ENCODE measurements at regions not wholly inside any gene's neighbourhood (a gene's known extent, or its start where the extent isn't known, plus 50 kb on each side); places are given as distances from the start of the nearest gene placed in this dataset.

DNA sequence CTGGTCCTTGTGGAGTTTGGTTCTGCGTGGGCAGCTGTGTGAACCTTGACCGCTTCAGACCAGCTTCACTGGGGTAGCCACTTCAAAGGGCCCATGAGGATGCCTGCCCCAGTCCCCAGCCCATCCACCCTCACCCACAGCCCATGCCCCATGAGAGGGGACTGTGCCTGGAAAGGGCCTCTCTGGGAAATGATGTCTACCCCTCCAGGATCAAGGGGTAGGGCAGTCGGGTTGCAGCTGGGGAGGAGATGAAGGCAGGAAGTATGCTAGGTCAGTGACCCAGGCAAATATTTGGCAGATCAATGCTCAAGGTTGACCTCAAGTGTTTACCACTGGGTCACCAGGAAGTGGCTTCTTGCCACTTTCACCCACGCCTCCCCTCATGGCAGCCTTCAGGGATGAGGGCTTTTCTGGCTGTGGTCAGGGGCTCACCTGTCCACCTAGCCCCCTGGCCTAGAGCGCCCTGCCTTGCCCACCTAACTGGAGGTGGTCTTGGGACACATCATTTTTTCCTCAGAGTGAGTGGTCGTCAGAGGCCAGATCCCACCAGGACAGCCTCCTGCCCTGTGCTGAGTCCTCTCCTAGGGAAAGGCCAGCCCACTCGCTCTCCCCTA is 109.5 kb downstream of the SNX5 start (continued):
- TF ChIP-seq ARID2 (CRISPR knock-in tag; IDR thresholded peaks at IDR 0.05; ENCODE audit: borderline replicate concordance): peak; percentile 62; the same call in 1 of the 2 replicates
- TF ChIP-seq SRY (CRISPR knock-in tag; IDR thresholded peaks at IDR 0.05): peak; percentile 98
- no peak for TF ChIP-seq SIN3B (IDR thresholded peaks at IDR 0.05; ENCODE audit: low read length)
- TF ChIP-seq, protein P1, sequence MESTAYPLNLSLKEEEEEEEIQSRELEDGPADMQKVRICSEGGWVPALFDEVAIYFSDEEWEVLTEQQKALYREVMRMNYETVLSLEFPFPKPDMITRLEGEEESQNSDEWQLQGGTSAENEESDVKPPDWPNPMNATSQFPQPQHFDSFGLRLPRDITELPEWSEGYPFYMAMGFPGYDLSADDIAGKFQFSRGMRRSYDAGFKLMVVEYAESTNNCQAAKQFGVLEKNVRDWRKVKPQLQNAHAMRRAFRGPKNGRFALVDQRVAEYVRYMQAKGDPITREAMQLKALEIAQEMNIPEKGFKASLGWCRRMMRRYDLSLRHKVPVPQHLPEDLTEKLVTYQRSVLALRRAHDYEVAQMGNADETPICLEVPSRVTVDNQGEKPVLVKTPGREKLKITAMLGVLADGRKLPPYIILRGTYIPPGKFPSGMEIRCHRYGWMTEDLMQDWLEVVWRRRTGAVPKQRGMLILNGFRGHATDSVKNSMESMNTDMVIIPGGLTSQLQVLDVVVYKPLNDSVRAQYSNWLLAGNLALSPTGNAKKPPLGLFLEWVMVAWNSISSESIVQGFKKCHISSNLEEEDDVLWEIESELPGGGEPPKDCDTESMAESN (CRISPR knock-in tag; conservative IDR thresholded peaks at IDR 0.05): peak; percentile 99
- TF ChIP-seq, protein P2, sequence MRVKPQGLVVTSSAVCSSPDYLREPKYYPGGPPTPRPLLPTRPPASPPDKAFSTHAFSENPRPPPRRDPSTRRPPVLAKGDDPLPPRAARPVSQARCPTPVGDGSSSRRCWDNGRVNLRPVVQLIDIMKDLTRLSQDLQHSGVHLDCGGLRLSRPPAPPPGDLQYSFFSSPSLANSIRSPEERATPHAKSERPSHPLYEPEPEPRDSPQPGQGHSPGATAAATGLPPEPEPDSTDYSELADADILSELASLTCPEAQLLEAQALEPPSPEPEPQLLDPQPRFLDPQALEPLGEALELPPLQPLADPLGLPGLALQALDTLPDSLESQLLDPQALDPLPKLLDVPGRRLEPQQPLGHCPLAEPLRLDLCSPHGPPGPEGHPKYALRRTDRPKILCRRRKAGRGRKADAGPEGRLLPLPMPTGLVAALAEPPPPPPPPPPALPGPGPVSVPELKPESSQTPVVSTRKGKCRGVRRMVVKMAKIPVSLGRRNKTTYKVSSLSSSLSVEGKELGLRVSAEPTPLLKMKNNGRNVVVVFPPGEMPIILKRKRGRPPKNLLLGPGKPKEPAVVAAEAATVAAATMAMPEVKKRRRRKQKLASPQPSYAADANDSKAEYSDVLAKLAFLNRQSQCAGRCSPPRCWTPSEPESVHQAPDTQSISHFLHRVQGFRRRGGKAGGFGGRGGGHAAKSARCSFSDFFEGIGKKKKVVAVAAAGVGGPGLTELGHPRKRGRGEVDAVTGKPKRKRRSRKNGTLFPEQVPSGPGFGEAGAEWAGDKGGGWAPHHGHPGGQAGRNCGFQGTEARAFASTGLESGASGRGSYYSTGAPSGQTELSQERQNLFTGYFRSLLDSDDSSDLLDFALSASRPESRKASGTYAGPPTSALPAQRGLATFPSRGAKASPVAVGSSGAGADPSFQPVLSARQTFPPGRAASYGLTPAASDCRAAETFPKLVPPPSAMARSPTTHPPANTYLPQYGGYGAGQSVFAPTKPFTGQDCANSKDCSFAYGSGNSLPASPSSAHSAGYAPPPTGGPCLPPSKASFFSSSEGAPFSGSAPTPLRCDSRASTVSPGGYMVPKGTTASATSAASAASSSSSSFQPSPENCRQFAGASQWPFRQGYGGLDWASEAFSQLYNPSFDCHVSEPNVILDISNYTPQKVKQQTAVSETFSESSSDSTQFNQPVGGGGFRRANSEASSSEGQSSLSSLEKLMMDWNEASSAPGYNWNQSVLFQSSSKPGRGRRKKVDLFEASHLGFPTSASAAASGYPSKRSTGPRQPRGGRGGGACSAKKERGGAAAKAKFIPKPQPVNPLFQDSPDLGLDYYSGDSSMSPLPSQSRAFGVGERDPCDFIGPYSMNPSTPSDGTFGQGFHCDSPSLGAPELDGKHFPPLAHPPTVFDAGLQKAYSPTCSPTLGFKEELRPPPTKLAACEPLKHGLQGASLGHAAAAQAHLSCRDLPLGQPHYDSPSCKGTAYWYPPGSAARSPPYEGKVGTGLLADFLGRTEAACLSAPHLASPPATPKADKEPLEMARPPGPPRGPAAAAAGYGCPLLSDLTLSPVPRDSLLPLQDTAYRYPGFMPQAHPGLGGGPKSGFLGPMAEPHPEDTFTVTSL (CRISPR knock-in tag; IDR thresholded peaks at IDR 0.05; ENCODE audit: borderline replicate concordance): peak; percentile 100
- TF ChIP-seq PHB2 (IDR thresholded peaks at IDR 0.05; ENCODE audit: partially characterized antibody): no peak
- peak; percentile 95; the same call in 1 of the 2 replicates for TF ChIP-seq SMAD1 (CRISPR knock-in tag; IDR thresholded peaks at IDR 0.05; ENCODE audit: borderline replicate concordance, low read depth)
- TF ChIP-seq ZNF83 (CRISPR knock-in tag; IDR thresholded peaks at IDR 0.05; ENCODE audit: borderline replicate concordance): peak; percentile 95; the same call in 1 of the 2 replicates
- TF ChIP-seq, protein P3, sequence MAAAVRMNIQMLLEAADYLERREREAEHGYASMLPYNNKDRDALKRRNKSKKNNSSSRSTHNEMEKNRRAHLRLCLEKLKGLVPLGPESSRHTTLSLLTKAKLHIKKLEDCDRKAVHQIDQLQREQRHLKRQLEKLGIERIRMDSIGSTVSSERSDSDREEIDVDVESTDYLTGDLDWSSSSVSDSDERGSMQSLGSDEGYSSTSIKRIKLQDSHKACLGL (CRISPR knock-in tag; IDR thresholded peaks at IDR 0.05): peak; percentile 96
- TF ChIP-seq HNRNPK (IDR thresholded peaks at IDR 0.05; ENCODE audit: low read depth, low read length, poor library complexity, severe bottlenecking): no peak
- no peak for TF ChIP-seq NFE2L2 (IDR thresholded peaks at IDR 0.05; ENCODE audit: low read length)
- TF ChIP-seq, protein P4, sequence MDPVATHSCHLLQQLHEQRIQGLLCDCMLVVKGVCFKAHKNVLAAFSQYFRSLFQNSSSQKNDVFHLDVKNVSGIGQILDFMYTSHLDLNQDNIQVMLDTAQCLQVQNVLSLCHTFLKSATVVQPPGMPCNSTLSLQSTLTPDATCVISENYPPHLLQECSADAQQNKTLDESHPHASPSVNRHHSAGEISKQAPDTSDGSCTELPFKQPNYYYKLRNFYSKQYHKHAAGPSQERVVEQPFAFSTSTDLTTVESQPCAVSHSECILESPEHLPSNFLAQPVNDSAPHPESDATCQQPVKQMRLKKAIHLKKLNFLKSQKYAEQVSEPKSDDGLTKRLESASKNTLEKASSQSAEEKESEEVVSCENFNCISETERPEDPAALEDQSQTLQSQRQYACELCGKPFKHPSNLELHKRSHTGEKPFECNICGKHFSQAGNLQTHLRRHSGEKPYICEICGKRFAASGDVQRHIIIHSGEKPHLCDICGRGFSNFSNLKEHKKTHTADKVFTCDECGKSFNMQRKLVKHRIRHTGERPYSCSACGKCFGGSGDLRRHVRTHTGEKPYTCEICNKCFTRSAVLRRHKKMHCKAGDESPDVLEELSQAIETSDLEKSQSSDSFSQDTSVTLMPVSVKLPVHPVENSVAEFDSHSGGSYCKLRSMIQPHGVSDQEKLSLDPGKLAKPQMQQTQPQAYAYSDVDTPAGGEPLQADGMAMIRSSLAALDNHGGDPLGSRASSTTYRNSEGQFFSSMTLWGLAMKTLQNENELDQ (CRISPR knock-in tag; IDR thresholded peaks at IDR 0.05; ENCODE audit: borderline replicate concordance): peak; percentile 85
- TF ChIP-seq, protein P5, sequence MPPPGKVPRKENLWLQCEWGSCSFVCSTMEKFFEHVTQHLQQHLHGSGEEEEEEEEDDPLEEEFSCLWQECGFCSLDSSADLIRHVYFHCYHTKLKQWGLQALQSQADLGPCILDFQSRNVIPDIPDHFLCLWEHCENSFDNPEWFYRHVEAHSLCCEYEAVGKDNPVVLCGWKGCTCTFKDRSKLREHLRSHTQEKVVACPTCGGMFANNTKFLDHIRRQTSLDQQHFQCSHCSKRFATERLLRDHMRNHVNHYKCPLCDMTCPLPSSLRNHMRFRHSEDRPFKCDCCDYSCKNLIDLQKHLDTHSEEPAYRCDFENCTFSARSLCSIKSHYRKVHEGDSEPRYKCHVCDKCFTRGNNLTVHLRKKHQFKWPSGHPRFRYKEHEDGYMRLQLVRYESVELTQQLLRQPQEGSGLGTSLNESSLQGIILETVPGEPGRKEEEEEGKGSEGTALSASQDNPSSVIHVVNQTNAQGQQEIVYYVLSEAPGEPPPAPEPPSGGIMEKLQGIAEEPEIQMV (CRISPR knock-in tag; IDR thresholded peaks at IDR 0.05; ENCODE audit: low read depth): peak; percentile 92
- peak; percentile 98 for TF ChIP-seq ATF7-NPFF (CRISPR knock-in tag; IDR thresholded peaks at IDR 0.05; ENCODE audit: low read depth)
- TF ChIP-seq TSC22D2 (CRISPR knock-in tag; IDR thresholded peaks at IDR 0.05; ENCODE audit: borderline replicate concordance): peak; percentile 93
- peak; percentile 98 for TF ChIP-seq ZMYM4 (CRISPR knock-in tag; IDR thresholded peaks at IDR 0.05)
- peak; percentile 86 for TF ChIP-seq ADNP (CRISPR knock-in tag; IDR thresholded peaks at IDR 0.05)
- peak; percentile 100 for TF ChIP-seq ETV5 (CRISPR knock-in tag; IDR thresholded peaks at IDR 0.05; ENCODE audit: borderline replicate concordance)

All from HepG2 (cell line).